SU-DHL-6 (cell line): ENCODE measurements at regions not wholly inside any gene's neighbourhood (a gene's known extent, or its start where the extent isn't known, plus 50 kb on each side); places are given as distances from the start of the nearest gene placed in this dataset.

ENCODE experiments used
- H2AFZ ChIP-seq: fragments of 200-600 bp; sonication (generic); 2 replicates; pipeline ENCODE4 v1.6.1; 2014; ENCODE audit warnings: low read depth, mild to moderate bottlenecking, moderate library complexity, mixed read lengths, antibody characterized with exemption, low read length; ENCODE audit not compliant: severe bottlenecking
- H3F3A ChIP-seq: fragments of 200-600 bp; shearing (Covaris generic); 2 replicates; pipeline ENCODE4 v1.6.0; 2016; ENCODE audit warnings: antibody characterized with exemption, mild to moderate bottlenecking; ENCODE audit not compliant: insufficient read depth
- H3K27ac ChIP-seq: fragments of 200-600 bp; sonication (generic); 2 replicates; pipeline ENCODE4 v1.5.1; 2016; ENCODE audit warnings: low read depth, mild to moderate bottlenecking, low read length, moderate library complexity, mixed read lengths
- H3K27me3 ChIP-seq: fragments of 200-600 bp; sonication (generic), shearing (Covaris generic); 2 replicates; pipeline ENCODE4 v1.6.0; 2014; ENCODE audit warnings: mild to moderate bottlenecking, low read length
- H3K36me3 ChIP-seq: fragments of 200-600 bp; sonication (generic); 2 replicates; pipeline ENCODE4 v1.6.1; 2014; ENCODE audit warnings: mild to moderate bottlenecking, low read length, mixed read lengths
- H3K4me2 ChIP-seq: fragments of 300-600, 200-600 bp; shearing (Covaris generic), sonication (generic); 2 replicates; pipeline ENCODE4 v1.6.0; 2014; ENCODE audit warnings: low read length, low read depth, mild to moderate bottlenecking; ENCODE audit not compliant: poor library complexity, severe bottlenecking
- H3K4me3 ChIP-seq: fragments of 200-600 bp; sonication (generic); 2 replicates; pipeline ENCODE4 v1.5.1; 2014; ENCODE audit warnings: antibody characterized with exemption, low read length, mild to moderate bottlenecking, mixed read lengths; ENCODE audit not compliant: insufficient read depth, poor library complexity, severe bottlenecking
- H3K79me2 ChIP-seq: fragments of 200-600 bp; sonication (generic); 2 replicates; pipeline ENCODE4 v1.6.1; 2014; ENCODE audit warnings: mild to moderate bottlenecking, low read length, moderate library complexity; ENCODE audit not compliant: insufficient read depth
- H3K9ac ChIP-seq: fragments of 200-600 bp; sonication (generic); 2 replicates; pipeline ENCODE4 v1.7.0; 2014; ENCODE audit warnings: mild to moderate bottlenecking, low read length
- H3K9me2 ChIP-seq: fragments of 200-600 bp; sonication (generic); replicated peaks from 2 replicates; pipeline ENCODE4 v1.6.1; 2014; ENCODE audit warnings: low read length; ENCODE audit not compliant: insufficient read depth
- H3K9me3 ChIP-seq: fragments of 200-600 bp; sonication (generic); 2 replicates; pipeline ENCODE4 v1.6.1; 2014; ENCODE audit warnings: low read length, mixed read lengths; ENCODE audit not compliant: insufficient read depth
- H4K20me1 ChIP-seq: fragments of 200-600 bp; sonication (generic); 2 replicates; pipeline ENCODE4 v1.6.1; 2014; ENCODE audit warnings: low read depth, mild to moderate bottlenecking, antibody characterized with exemption, low read length, moderate library complexity, mixed read lengths
- EZH2phosphoT487 ChIP-seq: fragments of 200-600 bp; sonication (generic), shearing (Covaris generic); conservative IDR thresholded peaks from 2 replicates; pipeline ENCODE4 v1.6.1; 2018; ENCODE audit warnings: mild to moderate bottlenecking, antibody characterized with exemption, low read length, moderate library complexity, mixed read lengths
- TF ChIP-seq, protein P1 (sequence below): fragments of 200-600 bp; sonication (generic); IDR thresholded peaks from one replicate; pipeline ENCODE4 v1.5.1; 2017; ENCODE audit warnings: antibody characterized with exemption, mild to moderate bottlenecking, low read length, moderate library complexity; ENCODE audit not compliant: insufficient read depth, poor library complexity, severe bottlenecking

DNA sequence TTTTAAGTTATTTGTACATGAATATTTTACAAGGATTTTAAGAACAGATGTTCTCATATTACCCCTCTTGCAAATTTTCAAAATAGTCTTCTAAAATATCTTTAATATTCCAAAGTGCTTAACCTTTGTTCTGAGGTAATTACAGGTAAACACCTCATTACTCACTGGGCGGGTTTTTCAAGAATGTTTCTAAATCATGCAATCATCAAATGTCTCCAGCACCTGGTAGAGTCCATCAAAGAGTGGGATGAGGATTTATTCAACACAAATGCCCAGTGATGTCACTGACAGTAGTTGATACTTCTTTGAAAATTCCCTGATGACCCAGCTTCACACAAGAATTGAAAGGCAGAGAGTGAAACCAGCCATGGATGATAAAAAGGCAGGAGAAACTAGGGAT lies 114.4 kb downstream of the SEC61B start:
- Histone ChIP-seq H2AFZ (no peak overlapping the region), H3K4me3 (no peak overlapping the region), H3K36me3 (no peaks in the 10 kb centered on the region), H3K9ac (no peak overlapping the region), H3K9me2 (no peaks in the 10 kb centered on the region), H4K20me1 (no peaks in the 10 kb centered on the region), H3F3A (no peaks in the 10 kb centered on the region), H3K27ac (no peak overlapping the region), H3K27me3 (no peaks in the 10 kb centered on the region), H3K79me2 (no peaks in the 10 kb centered on the region), H3K9me3 (no peaks in the 10 kb centered on the region), H3K4me2 (no peak overlapping the region)
- no peak for TF ChIP-seq EZH2phosphoT487

DNA sequence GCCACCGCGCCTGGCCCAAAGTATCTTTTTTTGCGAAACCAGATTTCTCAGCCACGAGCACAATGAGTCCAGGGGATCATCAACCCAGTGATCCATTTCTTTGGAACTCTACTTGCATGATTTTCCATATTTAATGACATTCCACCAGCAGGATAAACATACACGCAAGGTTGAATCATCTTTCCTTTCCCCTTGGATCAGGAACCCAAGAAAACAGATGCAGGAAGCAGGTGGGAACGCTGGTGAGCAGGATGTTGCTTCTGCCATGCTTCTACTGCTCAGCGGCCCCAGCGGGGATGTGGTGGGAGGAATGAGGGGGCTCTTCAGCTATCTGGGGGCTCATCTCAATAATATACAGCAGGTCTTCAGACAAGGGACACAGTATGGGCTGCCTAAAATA lies 118.2 kb downstream of the SEC61B start:
- no peak overlapping the region for H3K27ac ChIP-seq
- no peaks in the 10 kb centered on the region for H3K27me3 ChIP-seq
- no peaks in the 10 kb centered on the region for H4K20me1 ChIP-seq
- H2AFZ ChIP-seq = no peak overlapping the region
- TF ChIP-seq, protein P1, sequence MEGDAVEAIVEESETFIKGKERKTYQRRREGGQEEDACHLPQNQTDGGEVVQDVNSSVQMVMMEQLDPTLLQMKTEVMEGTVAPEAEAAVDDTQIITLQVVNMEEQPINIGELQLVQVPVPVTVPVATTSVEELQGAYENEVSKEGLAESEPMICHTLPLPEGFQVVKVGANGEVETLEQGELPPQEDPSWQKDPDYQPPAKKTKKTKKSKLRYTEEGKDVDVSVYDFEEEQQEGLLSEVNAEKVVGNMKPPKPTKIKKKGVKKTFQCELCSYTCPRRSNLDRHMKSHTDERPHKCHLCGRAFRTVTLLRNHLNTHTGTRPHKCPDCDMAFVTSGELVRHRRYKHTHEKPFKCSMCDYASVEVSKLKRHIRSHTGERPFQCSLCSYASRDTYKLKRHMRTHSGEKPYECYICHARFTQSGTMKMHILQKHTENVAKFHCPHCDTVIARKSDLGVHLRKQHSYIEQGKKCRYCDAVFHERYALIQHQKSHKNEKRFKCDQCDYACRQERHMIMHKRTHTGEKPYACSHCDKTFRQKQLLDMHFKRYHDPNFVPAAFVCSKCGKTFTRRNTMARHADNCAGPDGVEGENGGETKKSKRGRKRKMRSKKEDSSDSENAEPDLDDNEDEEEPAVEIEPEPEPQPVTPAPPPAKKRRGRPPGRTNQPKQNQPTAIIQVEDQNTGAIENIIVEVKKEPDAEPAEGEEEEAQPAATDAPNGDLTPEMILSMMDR = no peak
- no peak overlapping the region for H3K4me3 ChIP-seq
- no peaks in the 10 kb centered on the region for H3K36me3 ChIP-seq
- no peaks in the 10 kb centered on the region for H3K79me2 ChIP-seq
- no peaks in the 10 kb centered on the region for H3K9me2 ChIP-seq
- no peak overlapping the region for H3K9ac ChIP-seq
- no peaks in the 10 kb centered on the region for H3F3A ChIP-seq
- H3K4me2 ChIP-seq = no peak overlapping the region
- H3K9me3 ChIP-seq = no peaks in the 10 kb centered on the region

- no peaks in the 10 kb centered on the region for H3K79me2 ChIP-seq
- H3F3A ChIP-seq = no peaks in the 10 kb centered on the region
- H3K9me3 ChIP-seq = no peaks in the 10 kb centered on the region
- TF ChIP-seq, protein P1 = no peak
- TF ChIP-seq EZH2phosphoT487 = no peak
- H2AFZ ChIP-seq = no peak overlapping the region
- H3K9ac ChIP-seq = no peak overlapping the region
- H3K27ac ChIP-seq = no peak overlapping the region
- no peaks in the 10 kb centered on the region for H3K9me2 ChIP-seq
- H3K4me2 ChIP-seq = no peak overlapping the region
- H3K4me3 ChIP-seq = no peak overlapping the region
- H3K36me3 ChIP-seq = no peaks in the 10 kb centered on the region
- H3K27me3 ChIP-seq = no peaks in the 10 kb centered on the region
- no peaks in the 10 kb centered on the region for H4K20me1 ChIP-seq
Measured at GRCh38 chr9:99341686-99342085, 119.6 kb downstream of the SEC61B start.

GRCh38 chr9:99345451-99345850 lies 123.4 kb downstream of the SEC61B start:
- no peak overlapping the region for H2AFZ ChIP-seq
- TF ChIP-seq, protein P1 = no peak
- no peak for TF ChIP-seq EZH2phosphoT487
- H3K4me3 ChIP-seq = no peak overlapping the region

More at GRCh38 chr9:99345451-99345850, 123.4 kb downstream of the SEC61B start:
- Histone ChIP-seq H3K36me3 (no peaks in the 10 kb centered on the region), H3K27me3 (no peaks in the 10 kb centered on the region), H3F3A (no peaks in the 10 kb centered on the region), H3K27ac (no peak overlapping the region), H3K9ac (no peak overlapping the region), H3K79me2 (no peaks in the 10 kb centered on the region), H4K20me1 (no peaks in the 10 kb centered on the region), H3K9me2 (no peaks in the 10 kb centered on the region), H3K9me3 (no peaks in the 10 kb centered on the region), H3K4me2 (no peak overlapping the region)
